ENCODE measurements at regions not wholly inside any gene's neighbourhood (a gene's known extent, or its start where the extent isn't known, plus 50 kb on each side); places are given as distances from the start of the nearest gene placed in this dataset.

DNA sequence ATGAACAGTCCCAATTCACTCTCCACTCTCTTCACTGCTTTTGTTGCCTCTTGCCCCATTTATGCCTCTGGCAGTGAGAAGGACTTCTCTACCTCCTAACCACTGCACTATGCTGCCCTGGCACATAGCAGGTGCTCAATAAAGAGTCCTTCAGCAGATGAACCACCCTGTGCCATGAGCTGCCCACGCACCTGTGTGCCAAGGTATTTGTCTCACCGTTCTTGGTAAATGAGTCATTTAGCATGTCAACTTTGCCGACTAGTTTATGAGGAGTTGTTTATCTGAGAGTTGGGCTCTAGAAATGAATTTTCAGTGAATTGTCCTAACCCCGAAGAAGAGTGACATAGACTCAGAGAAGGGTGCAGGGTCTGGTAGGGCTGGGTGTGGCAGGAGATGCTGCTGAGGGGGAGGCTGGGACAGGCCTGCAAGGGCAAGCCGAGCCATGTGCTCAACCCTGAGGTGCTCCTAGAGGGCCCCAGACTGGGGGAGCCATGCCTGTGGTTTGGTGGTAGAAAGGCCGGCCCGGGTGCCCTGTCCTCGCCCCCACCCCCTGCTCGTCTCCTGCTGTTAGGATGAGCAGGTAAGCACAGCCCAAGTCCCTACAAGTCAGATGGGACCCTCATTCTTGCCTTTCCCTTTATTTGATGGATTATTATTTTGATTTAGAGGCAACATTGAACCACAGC, 654.5 kb downstream of the MATN1 start:
- Histone ChIP-seq H3K4me1 (no peaks in the 10 kb centered on the region), H3K27ac (no peak overlapping the region), H3K9me3 (no peaks in the 10 kb centered on the region), H3K4me3 (no peak overlapping the region), H3K4me2 (no peak overlapping the region)
- 87% methylated on average over 5 of the region's 9 CpGs for WGBS (ENCODE audit: missing lambda C conversion rate)
- ChIA-PET CTCF (interaction anchor here (2.0 kb wide), 1 partner anchor 17 kb away, joined by 7 read pairs; no protein-coding TSS in a partner anchor), POLR2A (no interaction called here)
- DNase-seq (ENCODE audit: low read depth in 1 of 2, low spot score in 1 of 2), result no peak
- no peak for FAIRE-seq
- TF ChIP-seq BHLHE40 (IDR thresholded peaks at IDR 0.05; ENCODE audit: low read depth, low read length) (no peak), MYC (IDR thresholded peaks at IDR 0.05; ENCODE audit: borderline replicate concordance, low read length) (no peak)
- TF ChIP-seq, protein P1, sequence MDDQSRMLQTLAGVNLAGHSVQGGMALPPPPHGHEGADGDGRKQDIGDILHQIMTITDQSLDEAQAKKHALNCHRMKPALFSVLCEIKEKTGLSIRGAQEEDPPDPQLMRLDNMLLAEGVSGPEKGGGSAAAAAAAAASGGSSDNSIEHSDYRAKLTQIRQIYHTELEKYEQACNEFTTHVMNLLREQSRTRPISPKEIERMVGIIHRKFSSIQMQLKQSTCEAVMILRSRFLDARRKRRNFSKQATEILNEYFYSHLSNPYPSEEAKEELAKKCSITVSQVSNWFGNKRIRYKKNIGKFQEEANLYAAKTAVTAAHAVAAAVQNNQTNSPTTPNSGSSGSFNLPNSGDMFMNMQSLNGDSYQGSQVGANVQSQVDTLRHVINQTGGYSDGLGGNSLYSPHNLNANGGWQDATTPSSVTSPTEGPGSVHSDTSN (IDR thresholded peaks at IDR 0.05), result no peak
- ATAC-seq, result no peak

- 56% methylated on average over 2 of the region's 2 CpGs for WGBS (ENCODE audit: missing lambda C conversion rate)
- Histone ChIP-seq H3K4me1 (no peaks in the 10 kb centered on the region; the same call in 2 of the 3 replicates), H3K27ac (no peak overlapping the region), H3K9me3 (no peaks in the 10 kb centered on the region), H3K4me3 (no peak overlapping the region), H3K4me2 (no peak overlapping the region)
- ChIA-PET POLR2A (no interaction called here), CTCF (interaction anchor here (1.2 to 1.7 kb wide), 2 partner anchors 17 to 316 kb away, joined by 3 read pairs; no protein-coding TSS in a partner anchor)
- TF ChIP-seq TFCP2L1 (CRISPR knock-in tag; IDR thresholded peaks at IDR 0.05) (no peak), REST (IDR thresholded peaks at IDR 0.05) (no peak), RCOR1 (IDR thresholded peaks at IDR 0.05; ENCODE audit: low read depth, low read length) (no peak), HMGXB4 (CRISPR knock-in tag; IDR thresholded peaks at IDR 0.05; ENCODE audit: borderline replicate concordance) (no peak), SMC3 (IDR thresholded peaks at IDR 0.05) (no peak), NR3C1 (IDR thresholded peaks at IDR 0.05) (no peak), CBX2 (IDR thresholded peaks at IDR 0.05; ENCODE audit: borderline replicate concordance, low read depth) (no peak), MYC (IDR thresholded peaks at IDR 0.05; ENCODE audit: borderline replicate concordance, low read length) (no peak)
- FAIRE-seq, result no peak
- no peak for ATAC-seq
- DNase-seq (ENCODE audit: low read depth in 1 of 2, low spot score in 1 of 2), result no peak
Measured at GRCh38 chr1:30064547-30064946, 658.8 kb downstream of the MATN1 start.

DNA sequence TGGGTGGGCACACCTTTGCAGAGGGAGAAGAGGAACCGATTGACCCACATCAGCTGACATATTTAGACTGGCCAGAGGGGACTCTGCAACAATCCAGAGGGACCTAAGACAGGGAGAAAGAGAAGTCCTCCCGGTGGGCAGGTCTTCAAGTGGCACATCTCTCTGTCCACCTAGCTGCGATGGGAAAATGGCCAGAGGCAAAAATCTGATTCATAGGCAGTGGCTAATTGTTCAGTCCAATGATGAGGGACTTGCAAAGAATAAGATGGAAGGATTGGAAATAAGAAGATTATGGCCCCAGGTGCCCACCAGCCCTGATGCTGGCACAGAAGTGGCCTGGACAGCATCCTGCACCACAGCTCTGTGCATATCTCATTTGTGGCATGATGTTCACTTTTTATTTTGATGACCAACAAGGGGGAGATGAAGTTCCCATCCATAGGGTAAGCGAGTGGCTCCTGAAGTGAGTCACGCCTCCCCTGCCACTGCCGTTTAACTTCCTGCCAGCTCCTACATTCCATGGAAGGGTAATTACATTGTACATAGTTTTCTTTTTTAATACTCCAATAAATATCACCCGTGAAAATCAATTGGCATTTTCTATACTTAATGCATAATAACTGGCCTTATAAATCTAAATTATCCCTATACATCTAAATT, 659.6 kb downstream of the MATN1 start:
- ATAC-seq (no peak), DNase-seq (ENCODE audit: low read depth in 1 of 2, low spot score in 1 of 2) (no peak), FAIRE-seq (no peak)
- 51% methylated on average over 7 of the region's 7 CpGs for WGBS (ENCODE audit: missing lambda C conversion rate)
- Histone ChIP-seq H3K9me3 (no peaks in the 10 kb centered on the region), H3K27ac (no peak overlapping the region), H3K4me3 (no peak overlapping the region), H3K4me1 (peaks cover 6% of the 10 kb centered on the region), H3K4me2 (no peak overlapping the region)
- POLR2A ChIA-PET, result no interaction called here
- CTCF ChIA-PET, result interaction anchor here (1.1 to 1.7 kb wide), 2 partner anchors 317 to 344 kb away, joined by 3 read pairs; no protein-coding TSS in a partner anchor
- TF ChIP-seq CHD2 (IDR thresholded peaks at IDR 0.05; ENCODE audit: low read length, partially characterized antibody) (no peak), MAZ (IDR thresholded peaks at IDR 0.05; ENCODE audit: borderline replicate concordance, low read depth, low read length) (no peak), NPAS2 (CRISPR knock-in tag; IDR thresholded peaks at IDR 0.05; ENCODE audit: borderline replicate concordance) (no peak), ZNF302 (CRISPR knock-in tag; IDR thresholded peaks at IDR 0.05) (no peak), POLR2AphosphoS2 (conservative IDR thresholded peaks at IDR 0.05; ENCODE audit: low read length) (no peak), HOXB13 (CRISPR knock-in tag; IDR thresholded peaks at IDR 0.05; ENCODE audit: low read depth) (no peak), MAFK (IDR thresholded peaks at IDR 0.05; ENCODE audit: partially characterized antibody) (no peak), RFX5 (IDR thresholded peaks at IDR 0.05) (no peak), POLR2A (IDR thresholded peaks at IDR 0.05; ENCODE audit: low read length) (no peak), REST (IDR thresholded peaks at IDR 0.05) (no peak), BHLHE40 (IDR thresholded peaks at IDR 0.05; ENCODE audit: low read depth, low read length) (no peak)
- TF ChIP-seq, protein P2, sequence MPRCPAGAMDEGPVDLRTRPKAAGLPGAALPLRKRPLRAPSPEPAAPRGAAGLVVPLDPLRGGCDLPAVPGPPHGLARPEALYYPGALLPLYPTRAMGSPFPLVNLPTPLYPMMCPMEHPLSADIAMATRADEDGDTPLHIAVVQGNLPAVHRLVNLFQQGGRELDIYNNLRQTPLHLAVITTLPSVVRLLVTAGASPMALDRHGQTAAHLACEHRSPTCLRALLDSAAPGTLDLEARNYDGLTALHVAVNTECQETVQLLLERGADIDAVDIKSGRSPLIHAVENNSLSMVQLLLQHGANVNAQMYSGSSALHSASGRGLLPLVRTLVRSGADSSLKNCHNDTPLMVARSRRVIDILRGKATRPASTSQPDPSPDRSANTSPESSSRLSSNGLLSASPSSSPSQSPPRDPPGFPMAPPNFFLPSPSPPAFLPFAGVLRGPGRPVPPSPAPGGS (IDR thresholded peaks at IDR 0.05), result no peak
